GM21515 (cell line): ENCODE measurements at regions not wholly inside any gene's neighbourhood (a gene's known extent, or its start where the extent isn't known, plus 50 kb on each side); places are given as distances from the start of the nearest gene placed in this dataset.

Source experiments
- ATAC-seq: cut with Tn5 transposase; IDR thresholded peaks from one replicate; pipeline ENCODE4 v1.9.1; 2021; ENCODE audit not compliant: unreplicated experiment

- no peak for ATAC-seq
Measured at GRCh38 chr2:226622484-226622883, 177.1 kb downstream of the IRS1 start.

GRCh38 chr2:226620176-226620575, 179.4 kb downstream of the IRS1 start:
- ATAC-seq = no peak

- no peak for ATAC-seq
Measured at GRCh38 chr2:226619707-226620106, 179.9 kb downstream of the IRS1 start.

- ATAC-seq = no peak
Measured at GRCh38 chr2:226618875-226619605, 180.6 kb downstream of the IRS1 start.

GRCh38 chr2:226618544-226618874, 181.1 kb downstream of the IRS1 start:
- no peak for ATAC-seq

- no peak for ATAC-seq
Measured at GRCh38 chr2:226615891-226616290, 183.7 kb downstream of the IRS1 start.

GRCh38 chr2:226611944-226612318, 187.7 kb downstream of the IRS1 start:
- ATAC-seq = no peak

GRCh38 chr2:226611196-226611943, 188.2 kb downstream of the IRS1 start:
- ATAC-seq = no peak

GRCh38 chr2:226609366-226609765, 190.3 kb downstream of the IRS1 start:
- ATAC-seq = no peak

- no peak for ATAC-seq
Measured at GRCh38 chr2:226608451-226608850, 191.2 kb downstream of the IRS1 start.

GRCh38 chr2:226607379-226607778, 192.2 kb downstream of the IRS1 start:
- no peak for ATAC-seq

- ATAC-seq = no peak
Measured at GRCh38 chr2:226605642-226606041, 194.0 kb downstream of the IRS1 start.

- ATAC-seq = no peak
Measured at GRCh38 chr2:226603606-226604005, 196.0 kb downstream of the IRS1 start.

GRCh38 chr2:226601881-226602662, 197.5 kb downstream of the IRS1 start:
- ATAC-seq = no peak

- ATAC-seq = no peak
Measured at GRCh38 chr2:226600802-226601201, 198.8 kb downstream of the IRS1 start.

- no peak for ATAC-seq
Measured at GRCh38 chr2:226600184-226600583, 199.4 kb downstream of the IRS1 start.

- ATAC-seq = no peak
Measured at GRCh38 chr2:226589043-226589442, 210.6 kb downstream of the IRS1 start.

- ATAC-seq = no peak
Measured at GRCh38 chr2:226585130-226585561, 214.5 kb downstream of the IRS1 start.

- ATAC-seq = no peak
Measured at GRCh38 chr2:226584518-226585055, 215.0 kb downstream of the IRS1 start.

- no peak for ATAC-seq
Measured at GRCh38 chr2:226583715-226584114, 215.9 kb downstream of the IRS1 start.

GRCh38 chr2:226581661-226582060, 218.0 kb downstream of the IRS1 start:
- ATAC-seq = no peak

GRCh38 chr2:226581004-226581403, 218.6 kb downstream of the IRS1 start:
- no peak for ATAC-seq
